IPS DF 6.9 (cell line): ENCODE measurements at regions not wholly inside any gene's neighbourhood (a gene's known extent, or its start where the extent isn't known, plus 50 kb on each side); places are given as distances from the start of the nearest gene placed in this dataset.

ENCODE experiments used
- DNase-seq: peaks from one replicate; pipeline ENCODE4 v3.0.0-alpha.2; 2013; ENCODE audit warnings: low read depth, low spot score
- H3K27ac ChIP-seq: one replicate; pipeline ENCODE4 v1.5.1; 2013; ENCODE audit warnings: low read length, control low read depth
- H3K27me3 ChIP-seq: 2 replicates; pipeline ENCODE4 v1.6.1; 2013; ENCODE audit warnings: mild to moderate bottlenecking, low read length; ENCODE audit not compliant: control insufficient read depth, insufficient read depth
- H3K36me3 ChIP-seq: 2 replicates; pipeline ENCODE4 v1.6.1; 2013; ENCODE audit warnings: low read length; ENCODE audit not compliant: control insufficient read depth, insufficient read depth
- H3K4me1 ChIP-seq: 2 replicates; pipeline ENCODE4 v1.6.1; 2013; ENCODE audit warnings: low read length; ENCODE audit not compliant: control insufficient read depth, insufficient read depth
- H3K4me3 ChIP-seq: 2 replicates; pipeline ENCODE4 v1.5.1; 2013; ENCODE audit warnings: mild to moderate bottlenecking, low read length
- H3K9me3 ChIP-seq: 2 replicates; pipeline ENCODE4 v1.6.1; 2013; ENCODE audit warnings: low read length, inconsistent platforms; ENCODE audit not compliant: control insufficient read depth, insufficient read depth
- WGBS: extraction: QIAGEN DNeasy Blood & Tissue Kit; methylation state at CpG from one replicate; pipeline ENCODE4 v1.1.7; 2013; ENCODE audit warnings: mixed read lengths, missing lambda C conversion rate; ENCODE audit not compliant: insufficient read length, insufficient coverage; 5-methylcytosine and 5-hydroxymethylcytosine counted together

DNA sequence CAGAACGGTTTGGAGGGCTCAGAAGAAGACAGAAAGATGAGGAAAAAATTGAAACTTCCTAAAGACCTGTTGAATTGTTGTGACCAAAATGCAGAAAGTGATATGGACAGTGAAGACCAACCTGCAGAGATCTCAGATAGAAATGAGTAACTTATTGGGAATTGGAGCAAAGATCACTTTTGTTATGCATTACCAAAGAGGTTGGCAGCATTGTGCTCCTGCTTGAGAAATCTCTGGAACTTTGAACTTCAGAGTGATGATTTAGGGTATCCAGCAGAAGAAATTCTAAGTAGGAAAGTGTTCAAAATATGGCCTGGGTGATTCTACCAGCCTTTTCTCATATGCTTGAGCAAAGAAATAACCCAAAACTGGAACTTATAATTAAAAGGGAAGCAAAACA is 136.0 kb downstream of the GJA1 start:
- no peak for DNase-seq
- Histone ChIP-seq H3K27me3 (no peaks in the 10 kb centered on the region), H3K4me3 (no peak overlapping the region), H3K4me1 (no peaks in the 10 kb centered on the region; the same call in 1 of the 2 replicates), H3K9me3 (no peaks in the 10 kb centered on the region), H3K27ac (no peak overlapping the region), H3K36me3 (no peaks in the 10 kb centered on the region)
- no CpG with 5 or more reads among the region's 1 CpG for whole genome bisulfite sequencing

- Histone ChIP-seq H3K4me1 (no peaks in the 10 kb centered on the region; the same call in 1 of the 2 replicates), H3K4me3 (no peak overlapping the region), H3K36me3 (no peaks in the 10 kb centered on the region), H3K27me3 (no peaks in the 10 kb centered on the region), H3K9me3 (no peaks in the 10 kb centered on the region), H3K27ac (no peak overlapping the region)
- DNase-seq = no peak
Measured at GRCh38 chr6:121573481-121573880, 138.0 kb downstream of the GJA1 start.

- Histone ChIP-seq H3K9me3 (no peaks in the 10 kb centered on the region; the same call in 1 of the 2 replicates), H3K27ac (no peak overlapping the region), H3K27me3 (no peaks in the 10 kb centered on the region), H3K4me3 (no peak overlapping the region), H3K4me1 (no peaks in the 10 kb centered on the region), H3K36me3 (no peaks in the 10 kb centered on the region)
- no peak for DNase-seq
Measured at GRCh38 chr6:121578216-121578615, 142.8 kb downstream of the GJA1 start.

DNA sequence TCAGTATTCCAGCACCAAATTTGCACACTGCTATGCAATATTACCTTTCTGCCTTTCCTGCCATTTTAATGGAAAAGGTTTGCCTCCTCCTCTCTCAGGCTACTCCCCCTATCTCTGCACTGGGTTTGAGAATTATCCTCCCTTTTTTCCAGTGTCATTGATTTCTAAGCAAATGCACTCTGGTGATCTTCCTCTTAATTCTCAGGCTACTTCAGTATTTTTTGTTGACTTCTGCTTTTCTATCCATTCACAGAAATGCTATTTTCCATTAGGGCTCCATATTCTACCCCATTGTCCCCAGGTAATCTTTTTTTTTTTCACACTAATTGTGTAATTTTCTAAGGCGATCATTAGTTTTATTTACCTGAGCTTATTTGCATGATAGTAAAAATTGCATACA is 144.0 kb downstream of the GJA1 start:
- DNase-seq = no peak
- WGBS = no CpG with 5 or more reads among the region's 1 CpG

DNA sequence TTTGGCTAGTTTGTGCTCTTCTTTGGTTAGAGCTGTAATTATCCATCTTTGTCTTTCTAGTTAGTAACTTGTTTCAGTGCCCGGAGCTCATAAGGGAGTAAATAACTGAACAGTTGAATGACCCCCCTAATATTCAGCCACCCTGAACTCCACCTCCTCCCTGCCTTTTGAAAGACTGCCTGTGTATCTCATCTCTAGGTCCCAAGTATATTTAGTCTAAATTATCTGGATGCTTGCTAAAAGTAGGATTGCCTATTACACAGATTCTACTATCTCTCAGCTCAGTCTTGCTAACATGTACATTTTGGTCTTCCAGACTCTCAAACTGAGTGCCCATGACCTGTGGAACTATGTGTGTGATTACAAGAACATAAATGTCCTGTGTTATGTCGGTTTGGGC is 145.9 kb downstream of the GJA1 start:
- H3K27me3 ChIP-seq = no peaks in the 10 kb centered on the region
- H3K36me3 ChIP-seq = no peaks in the 10 kb centered on the region
- H3K4me1 ChIP-seq = no peaks in the 10 kb centered on the region
- no peak overlapping the region for H3K27ac ChIP-seq
- H3K4me3 ChIP-seq = no peak overlapping the region
- whole genome bisulfite sequencing = no CpG with 5 or more reads among the region's 2 CpGs
- DNase-seq = no peak
- no peaks in the 10 kb centered on the region; the same call in 1 of the 2 replicates for H3K9me3 ChIP-seq

More for the DNA sequence above, 144.0 kb downstream of the GJA1 start:
- H3K4me3 ChIP-seq = no peak overlapping the region
- H3K27ac ChIP-seq = no peak overlapping the region
- no peaks in the 10 kb centered on the region for H3K4me1 ChIP-seq
- H3K36me3 ChIP-seq = no peaks in the 10 kb centered on the region
- H3K27me3 ChIP-seq = no peaks in the 10 kb centered on the region
- no peaks in the 10 kb centered on the region; the same call in 1 of the 2 replicates for H3K9me3 ChIP-seq

DNA sequence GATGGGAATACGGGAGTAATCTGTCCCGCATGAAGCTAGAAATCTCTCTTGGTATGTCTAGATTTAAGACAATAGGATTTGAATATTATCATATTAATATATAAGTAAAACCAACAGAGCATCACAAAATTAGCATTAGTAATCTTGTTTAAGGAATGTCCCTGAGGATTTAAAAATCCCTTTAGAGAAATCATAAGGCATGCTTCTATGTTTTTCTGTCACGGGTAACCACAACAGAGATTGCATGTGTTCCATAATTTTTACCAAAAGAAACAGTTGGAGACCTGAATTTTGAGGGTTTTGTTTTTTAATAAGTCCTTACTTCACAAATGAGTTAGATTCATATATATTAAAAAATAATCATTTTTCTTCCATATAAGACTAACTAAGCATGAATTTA is 146.8 kb downstream of the GJA1 start:
- Histone ChIP-seq H3K4me1 (no peaks in the 10 kb centered on the region), H3K4me3 (no peak overlapping the region), H3K27me3 (no peaks in the 10 kb centered on the region), H3K36me3 (no peaks in the 10 kb centered on the region), H3K27ac (no peak overlapping the region), H3K9me3 (no peaks in the 10 kb centered on the region; the same call in 1 of the 2 replicates)
- no CpG with 5 or more reads among the region's 3 CpGs for WGBS
- no peak for DNase-seq

GRCh38 chr6:121584586-121585369 is 149.3 kb downstream of the GJA1 start:
- H3K4me3 ChIP-seq = no peak overlapping the region
- no peaks in the 10 kb centered on the region for H3K27me3 ChIP-seq
- no peak overlapping the region for H3K27ac ChIP-seq
- no peaks in the 10 kb centered on the region for H3K36me3 ChIP-seq
- no peaks in the 10 kb centered on the region for H3K4me1 ChIP-seq
- H3K9me3 ChIP-seq = no peaks in the 10 kb centered on the region
- DNase-seq = no peak
- WGBS = no CpG with 5 or more reads among the region's 4 CpGs

DNA sequence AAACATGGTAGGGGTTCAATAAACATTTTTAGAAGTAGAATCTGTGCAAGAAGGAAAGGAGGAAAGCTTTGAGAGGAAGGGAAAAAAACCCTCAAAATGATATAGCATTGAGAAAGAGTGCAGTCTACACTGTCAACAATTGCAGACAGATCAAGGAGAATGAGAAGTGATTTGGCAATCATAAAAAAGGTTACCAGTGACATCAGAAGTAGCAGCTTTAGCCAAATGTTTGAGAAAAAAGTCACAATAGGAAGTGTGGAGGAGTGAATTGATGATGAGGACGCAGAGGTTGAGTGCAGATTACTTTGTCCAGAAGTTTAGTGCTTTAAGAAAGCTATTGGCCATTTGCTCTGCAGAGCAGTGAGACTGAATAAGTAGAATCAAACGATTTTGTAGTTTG is 155.0 kb downstream of the GJA1 start:
- WGBS = 100% methylated on average over 1 of the region's 2 CpGs
- DNase-seq = no peak
- Histone ChIP-seq H3K4me1 (no peaks in the 10 kb centered on the region), H3K9me3 (no peaks in the 10 kb centered on the region; the same call in 1 of the 2 replicates), H3K4me3 (no peak overlapping the region), H3K36me3 (no peaks in the 10 kb centered on the region), H3K27ac (no peak overlapping the region), H3K27me3 (no peaks in the 10 kb centered on the region)

GRCh38 chr6:121590916-121591315 is 155.5 kb downstream of the GJA1 start:
- WGBS = 100% methylated on average over 4 of the region's 4 CpGs

GRCh38 chr6:121592261-121592935 is 157.0 kb downstream of the GJA1 start:
- no peaks in the 10 kb centered on the region for H3K27me3 ChIP-seq
- H3K36me3 ChIP-seq = no peaks in the 10 kb centered on the region
- no peaks in the 10 kb centered on the region; the same call in 1 of the 2 replicates for H3K9me3 ChIP-seq
- no CpG with 5 or more reads among the region's 7 CpGs for WGBS
- H3K4me1 ChIP-seq = no peaks in the 10 kb centered on the region
- no peak overlapping the region for H3K27ac ChIP-seq
- no peak overlapping the region for H3K4me3 ChIP-seq
- DNase-seq = no peak

More at GRCh38 chr6:121590916-121591315, 155.5 kb downstream of the GJA1 start:
- Histone ChIP-seq H3K4me1 (no peaks in the 10 kb centered on the region), H3K4me3 (no peak overlapping the region), H3K9me3 (no peaks in the 10 kb centered on the region; the same call in 1 of the 2 replicates), H3K36me3 (no peaks in the 10 kb centered on the region), H3K27ac (no peak overlapping the region), H3K27me3 (no peaks in the 10 kb centered on the region)
- DNase-seq = no peak
